Cortex of kidney (tissue), 1 donor: ENCODE measurements at regions not wholly inside any gene's neighbourhood (a gene's known extent, or its start where the extent isn't known, plus 50 kb on each side); places are given as distances from the start of the nearest gene placed in this dataset.
"Not testable (repeated sequence)": the region's sequence is repeated elsewhere in the genome, so short reads cannot be mapped to it uniquely, and the experiment has no call there.

Source experiments
- DNase-seq: peaks from one replicate; lab custom pipeline; 2025; lab: John Stamatoyannopoulos, UW

- DNase-seq: no peak
Measured at GRCh38 chr13:84655677-84656076, 773.4 kb upstream of the SLITRK1 start.

- no peak for DNase-seq
Measured at GRCh38 chr13:84654654-84655275, 772.5 kb upstream of the SLITRK1 start.

- DNase-seq: no peak
Measured at GRCh38 chr13:84653915-84654534, 771.8 kb upstream of the SLITRK1 start.

- DNase-seq: no peak
Measured at GRCh38 chr13:84651705-84652104, 769.4 kb upstream of the SLITRK1 start.

GRCh38 chr13:84651288-84651687, 769.0 kb upstream of the SLITRK1 start:
- no peak for DNase-seq

- no peak for DNase-seq
Measured at GRCh38 chr13:84649853-84650252, 767.6 kb upstream of the SLITRK1 start.

DNA sequence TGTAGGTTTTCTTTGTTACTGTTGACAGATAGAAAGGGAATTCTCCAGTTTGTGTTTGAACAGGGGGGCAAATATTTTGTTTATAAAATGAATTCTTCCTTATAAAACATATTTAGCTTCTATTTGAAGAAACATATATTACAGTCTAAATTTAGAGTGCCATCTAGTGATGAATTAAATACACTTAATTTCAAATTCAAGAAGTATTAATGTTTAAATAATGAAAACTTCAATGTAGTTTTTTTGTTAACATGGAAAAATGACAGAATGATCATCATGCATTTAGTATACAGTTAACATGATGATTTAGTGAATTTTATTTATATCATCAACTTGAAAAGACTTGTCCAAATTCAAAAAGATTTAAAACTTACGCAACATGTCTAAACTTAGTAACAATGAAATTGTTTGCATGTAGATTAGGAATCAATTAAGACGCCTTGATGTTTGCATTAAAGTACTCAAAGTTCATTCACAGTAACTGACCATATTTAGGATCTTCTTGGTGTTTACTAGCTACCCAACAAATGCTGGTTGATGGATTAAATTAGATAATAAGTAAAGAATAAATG, 765.9 kb upstream of the SLITRK1 start:
- DNase-seq: no peak

DNA sequence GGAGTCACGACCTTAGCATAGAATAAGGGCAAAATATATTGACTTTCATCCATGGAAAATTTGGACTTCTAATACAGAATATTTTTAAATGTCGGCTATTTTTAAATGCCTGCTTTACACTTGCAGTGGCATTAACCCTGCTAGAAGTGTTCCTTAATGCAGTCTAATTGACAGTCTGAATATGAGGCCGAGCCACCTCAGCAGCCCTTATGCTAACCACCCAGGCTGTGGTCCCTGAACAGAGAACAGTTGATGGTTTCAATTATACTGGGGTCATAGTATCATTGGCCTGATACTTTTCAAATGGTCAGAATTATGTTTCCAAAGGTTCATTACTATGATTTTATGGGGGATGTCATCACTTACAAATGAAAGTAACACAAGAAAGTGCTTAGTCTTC, 764.7 kb upstream of the SLITRK1 start:
- DNase-seq: no peak

DNA sequence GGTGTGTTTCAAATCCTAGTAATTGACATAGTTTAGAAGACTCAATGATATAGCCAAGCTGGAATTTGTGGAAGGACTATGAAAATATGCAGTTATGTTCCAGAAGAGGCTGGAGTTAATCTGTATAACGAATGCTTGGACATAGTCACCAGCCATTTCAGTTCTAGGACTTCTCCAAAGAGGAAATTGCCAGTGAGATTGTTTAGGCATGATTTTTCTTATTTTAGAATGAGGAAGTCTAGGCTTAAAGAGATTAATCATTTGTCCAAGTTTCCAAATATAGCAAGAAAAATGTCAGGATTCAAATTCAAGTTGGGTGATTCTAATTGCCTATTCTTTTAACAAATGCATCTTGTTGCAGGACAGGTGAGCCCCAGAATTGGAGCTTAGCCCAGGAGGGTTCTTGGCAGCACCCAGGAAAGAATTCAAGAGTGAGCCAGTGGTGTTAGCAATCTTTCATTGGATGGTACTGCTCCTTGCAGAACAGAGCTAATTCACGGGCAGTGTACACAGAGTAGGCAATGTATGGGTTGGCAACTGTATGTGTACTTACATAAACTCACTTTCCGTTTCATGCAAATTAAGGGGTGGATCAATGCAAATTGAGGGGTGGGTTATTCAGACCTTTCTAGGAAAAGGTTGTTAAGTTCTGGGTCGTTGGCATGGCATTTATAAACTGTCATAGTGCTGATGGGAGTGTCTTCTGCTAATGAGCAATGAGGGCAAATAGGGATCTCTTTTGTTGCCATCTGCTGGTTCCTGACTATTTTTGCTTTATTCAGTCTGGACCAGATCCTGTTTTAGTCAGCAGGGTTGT, 763.1 kb upstream of the SLITRK1 start:
- DNase-seq: no peak

DNA sequence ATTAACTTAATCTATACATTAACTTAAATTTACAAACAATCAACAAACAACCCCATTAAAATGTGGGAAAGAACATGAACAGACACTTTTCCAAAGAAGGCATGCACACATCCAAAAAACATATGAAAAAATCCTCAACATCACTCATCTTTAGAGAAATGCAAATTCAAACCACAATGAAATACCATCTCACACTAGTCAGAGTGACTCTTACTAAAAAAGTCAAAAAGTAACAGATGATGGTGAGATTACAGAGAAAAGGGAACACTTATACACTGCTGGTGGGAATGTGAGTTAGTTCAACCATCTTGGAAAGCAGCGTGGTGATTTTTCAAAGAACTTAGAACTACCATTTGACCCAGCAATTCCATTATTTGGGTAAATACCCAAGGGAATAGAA, 759.2 kb upstream of the SLITRK1 start:
- no peak for DNase-seq

DNA sequence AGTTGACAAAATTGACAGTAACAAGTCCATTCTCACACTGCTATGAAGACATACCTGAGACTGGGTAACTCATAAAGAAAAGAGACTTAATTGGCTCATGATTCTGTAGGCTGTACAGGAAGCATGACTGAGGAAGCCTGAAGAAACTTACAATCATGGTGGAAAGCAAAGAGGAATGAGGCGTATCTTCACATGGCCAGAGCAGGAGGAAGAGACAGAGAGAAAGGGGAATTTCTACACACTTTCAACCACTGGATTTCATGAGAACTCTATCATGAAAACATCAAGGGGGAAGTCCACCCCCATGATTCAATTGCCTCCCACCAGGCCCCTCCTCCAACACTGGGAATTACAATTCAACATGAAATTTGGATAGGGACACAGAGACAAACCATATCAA, 758.4 kb upstream of the SLITRK1 start:
- DNase-seq: no peak

DNA sequence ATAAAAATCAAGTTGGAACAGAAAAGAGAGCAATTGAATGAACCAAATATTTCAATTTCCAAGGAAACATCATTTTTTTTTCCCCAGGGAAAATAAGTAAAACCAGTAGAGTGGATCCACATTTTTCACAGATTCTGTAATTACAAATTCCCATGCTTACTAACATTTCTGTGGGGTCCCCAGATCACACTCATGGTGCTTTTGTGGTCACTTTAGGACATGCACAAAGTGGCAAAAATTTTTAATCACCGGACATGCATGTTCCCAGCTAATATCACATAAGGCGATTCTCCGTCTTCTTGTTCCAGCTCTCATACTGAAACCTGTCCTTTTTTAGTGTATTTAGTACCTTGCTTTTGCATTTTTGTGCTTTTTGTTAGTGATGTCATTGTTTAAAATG, 748.2 kb upstream of the SLITRK1 start:
- DNase-seq: no peak

DNA sequence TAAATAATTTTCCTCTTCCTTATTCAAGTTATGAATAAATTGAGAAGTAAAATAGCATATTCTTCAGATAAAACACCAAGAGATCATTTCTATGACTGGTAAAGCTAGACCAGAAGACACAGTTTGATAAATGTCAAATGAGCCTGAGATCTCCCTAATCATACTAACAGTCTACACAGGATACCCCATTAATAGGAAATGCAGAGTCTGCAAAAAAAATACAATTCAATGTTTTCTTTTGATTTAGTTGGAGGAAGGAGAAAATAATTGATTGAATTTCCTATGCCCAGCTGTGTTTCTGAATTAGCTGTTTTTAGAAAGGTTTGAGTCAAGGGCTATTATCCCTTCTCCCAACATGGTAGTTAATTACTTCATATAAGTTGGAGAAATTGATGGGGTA, 734.6 kb upstream of the SLITRK1 start:
- no peak for DNase-seq

GRCh38 chr13:84609716-84610115, 727.4 kb upstream of the SLITRK1 start:
- no peak for DNase-seq

GRCh38 chr13:84607261-84608013, 725.2 kb upstream of the SLITRK1 start:
- no peak for DNase-seq

GRCh38 chr13:84606616-84607015, 724.3 kb upstream of the SLITRK1 start:
- no peak for DNase-seq

DNA sequence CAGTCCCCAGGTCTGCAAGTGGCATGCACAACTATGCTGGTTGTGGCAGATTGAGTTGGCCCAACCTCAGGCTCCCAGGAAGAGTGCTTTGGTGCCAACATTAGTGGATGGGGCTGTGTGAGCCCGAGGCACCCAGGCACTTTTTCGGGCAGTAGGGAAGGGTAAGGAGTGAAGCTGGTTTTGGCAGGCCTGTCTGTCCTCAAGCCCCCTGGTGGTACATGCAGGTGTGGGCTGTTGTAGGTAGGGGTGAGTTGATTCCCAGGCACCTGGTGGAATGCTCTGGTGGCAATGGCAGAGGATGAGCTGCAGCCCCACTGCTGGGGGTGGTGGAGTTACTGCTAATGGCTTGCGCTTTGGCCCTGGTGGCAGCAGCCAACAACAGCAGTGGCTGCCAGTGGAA, 723.7 kb upstream of the SLITRK1 start:
- DNase-seq: no peak

GRCh38 chr13:84591444-84591843, 709.2 kb upstream of the SLITRK1 start:
- DNase-seq: no peak

- DNase-seq: no peak
Measured at GRCh38 chr13:84590663-84591062, 708.4 kb upstream of the SLITRK1 start.

GRCh38 chr13:84588023-84588422, 705.7 kb upstream of the SLITRK1 start:
- DNase-seq: no peak

- DNase-seq: not testable (repeated sequence)
Measured at GRCh38 chr13:84579901-84580300, 697.6 kb upstream of the SLITRK1 start.

DNA sequence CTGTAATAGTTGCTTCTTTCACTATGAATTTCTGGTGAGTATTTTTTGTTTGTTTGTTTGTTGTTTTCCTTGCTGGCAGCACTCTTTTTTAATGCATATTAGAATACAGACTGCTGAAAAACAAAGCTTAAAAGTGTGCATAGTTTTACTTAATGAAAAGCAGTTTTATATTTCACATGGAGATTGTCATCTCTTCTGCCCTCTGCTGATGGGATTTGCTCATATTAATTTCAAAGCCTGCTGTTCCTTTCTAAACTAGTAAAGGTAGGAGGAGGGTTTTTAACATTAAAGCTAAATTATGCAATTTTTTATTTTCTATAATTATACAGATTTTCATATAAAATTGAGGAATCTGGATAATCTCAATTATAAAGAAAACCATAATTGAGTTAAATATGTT, 692.6 kb upstream of the SLITRK1 start:
- DNase-seq: no peak
